Fibroblast of lung (primary cell): ENCODE measurements at regions not wholly inside any gene's neighbourhood (a gene's known extent, or its start where the extent isn't known, plus 50 kb on each side); places are given as distances from the start of the nearest gene placed in this dataset.

Source experiments
- CTCF ChIP-seq, 2 donors: IDR thresholded peaks in 1 of 2; conservative IDR thresholded peaks in 1 of 2; 1 replicate in 1 of 2; 2 replicates in 1 of 2; pipeline ENCODE4 v1.5.1; 2011 to 2012; ENCODE audit warnings: low read length in 2 of 2, control low read depth in 1 of 2, inconsistent platforms in 1 of 2, low read depth in 1 of 2, mild to moderate bottlenecking in 1 of 2
- EZH2 ChIP-seq: IDR thresholded peaks from 2 replicates; pipeline ENCODE4 v1.5.1; 2012; ENCODE audit warnings: low read length, control low read depth, mild to moderate bottlenecking; ENCODE audit errors: missing control alignments

- no peak for TF ChIP-seq CTCF (conservative IDR thresholded peaks at IDR 0.05 in 1 of 2, IDR thresholded peaks at IDR 0.05 in 1 of 2; ENCODE audit: low read depth in 1 of 2, low read length in 2 of 2)
- no peak for TF ChIP-seq EZH2
Measured at GRCh38 chr5:57831932-57832331, 349.3 kb upstream of the ACTBL2 start.
